Liver (tissue), 8 donors: ENCODE measurements at regions not wholly inside any gene's neighbourhood (a gene's known extent, or its start where the extent isn't known, plus 50 kb on each side); places are given as distances from the start of the nearest gene placed in this dataset.

ENCODE experiments used
- DNase-seq: peaks from one replicate; pipeline ENCODE4 v3.0.0-alpha.2; 2017; ENCODE audit warnings: low spot score
- H3K27ac ChIP-seq, 2 donors: one replicate each; pipeline ENCODE4 v1.7.0; 2013; ENCODE audit warnings: inconsistent platforms in 2 of 2, low read length in 2 of 2, control low read depth in 1 of 2, low read depth in 1 of 2, mild to moderate bottlenecking in 1 of 2
- H3K27me3 ChIP-seq, 4 donors: one replicate each; pipeline versions ENCODE4 v1.6.1 to v1.7.0; 2013; ENCODE audit warnings: low read length in 3 of 4, inconsistent platforms in 1 of 4, mild to moderate bottlenecking in 1 of 4, moderate library complexity in 1 of 4; ENCODE audit not compliant: control insufficient read depth in 4 of 4, insufficient read depth in 4 of 4
- H3K36me3 ChIP-seq, 4 donors: one replicate each; pipeline versions ENCODE4 v1.6.1 to v1.7.0; 2013; ENCODE audit warnings: low read length in 3 of 4, mild to moderate bottlenecking in 3 of 4, low read depth in 1 of 4, moderate library complexity in 1 of 4; ENCODE audit not compliant: control insufficient read depth in 4 of 4, insufficient read depth in 3 of 4
- H3K4me1 ChIP-seq, 4 donors: one replicate each; pipeline versions ENCODE4 v1.6.1 to v1.7.0; 2013; ENCODE audit warnings: low read length in 3 of 4, mild to moderate bottlenecking in 3 of 4, moderate library complexity in 1 of 4; ENCODE audit not compliant: control insufficient read depth in 4 of 4, insufficient read depth in 4 of 4
- H3K4me3 ChIP-seq, 3 donors: one replicate each; pipeline versions ENCODE4 v1.6.1 to v1.7.0; 2013; ENCODE audit warnings: low read length in 3 of 3, control low read depth in 1 of 3, low read depth in 1 of 3, mild to moderate bottlenecking in 1 of 3
- H3K9ac ChIP-seq, 2 donors: one replicate each; pipeline ENCODE4 v1.7.0; 2013; ENCODE audit warnings: low read length in 2 of 2, mild to moderate bottlenecking in 2 of 2, moderate library complexity in 2 of 2, control low read depth in 1 of 2, low read depth in 1 of 2
- H3K9me3 ChIP-seq, 4 donors: one replicate each; pipeline versions ENCODE4 v1.6.1 to v1.7.0; 2013; ENCODE audit warnings: low read length in 3 of 4; ENCODE audit not compliant: control insufficient read depth in 4 of 4
- ATF3 ChIP-seq: IDR thresholded peaks from 2 replicates; pipeline ENCODE4 v1.6.1; 2016; ENCODE audit warnings: antibody characterized with exemption
- CTCF ChIP-seq: fragments of 150-350 bp; IDR thresholded peaks from 2 replicates; pipeline ENCODE4 v1.5.1; 2017; ENCODE audit warnings: improper control_type of control experiment, low read depth, low read length; ENCODE audit not compliant: missing input control
- EGR1 ChIP-seq, 2 donors: IDR thresholded peaks; 2 replicates each; pipeline ENCODE4 v1.6.1; 2016 to 2018; ENCODE audit warnings: antibody characterized with exemption in 2 of 2, low read depth in 2 of 2
- FOXA1 ChIP-seq: IDR thresholded peaks from 2 replicates; pipeline ENCODE4 v1.6.1; 2016; ENCODE audit warnings: antibody characterized with exemption
- FOXA2 ChIP-seq: IDR thresholded peaks from 2 replicates; pipeline ENCODE4 v1.6.1; 2016; ENCODE audit warnings: antibody characterized with exemption
- GABPA ChIP-seq, 2 donors: IDR thresholded peaks in 1 of 2; conservative IDR thresholded peaks in 1 of 2; 2 replicates each; pipeline ENCODE4 v1.6.1; 2016; ENCODE audit warnings: antibody characterized with exemption in 2 of 2, mild to moderate bottlenecking in 1 of 2, moderate library complexity in 1 of 2
- HNF4A ChIP-seq, 2 donors: conservative IDR thresholded peaks; 2 replicates each; pipeline ENCODE4 v1.6.1; 2016; ENCODE audit warnings: antibody characterized with exemption in 2 of 2, mild to moderate bottlenecking in 2 of 2
- HNF4G ChIP-seq: IDR thresholded peaks from 2 replicates; pipeline ENCODE4 v1.6.1; 2016; ENCODE audit warnings: antibody characterized with exemption
- JUND ChIP-seq, 2 donors: IDR thresholded peaks; 2 replicates each; pipeline ENCODE4 v1.6.1; 2016; ENCODE audit warnings: antibody characterized with exemption in 2 of 2
- MAX ChIP-seq: IDR thresholded peaks from 2 replicates; pipeline ENCODE4 v1.6.1; 2016; ENCODE audit warnings: antibody characterized with exemption
- NR2F2 ChIP-seq: IDR thresholded peaks from 2 replicates; pipeline ENCODE4 v1.6.1; 2016; ENCODE audit warnings: antibody characterized with exemption
- RAD21 ChIP-seq, 2 donors: IDR thresholded peaks; 2 replicates each; pipeline ENCODE4 v1.6.1; 2016; ENCODE audit warnings: antibody characterized with exemption in 2 of 2, mild to moderate bottlenecking in 2 of 2
- REST ChIP-seq: IDR thresholded peaks from 2 replicates; pipeline ENCODE4 v1.6.1; 2016; ENCODE audit warnings: antibody characterized with exemption, mild to moderate bottlenecking
- RXRA ChIP-seq, 2 donors: IDR thresholded peaks; 2 replicates each; pipeline ENCODE4 v1.6.1; 2017 to 2018; ENCODE audit warnings: antibody characterized with exemption in 2 of 2, mild to moderate bottlenecking in 1 of 2
- SP1 ChIP-seq: IDR thresholded peaks from 2 replicates; pipeline ENCODE4 v1.6.1; 2018; ENCODE audit warnings: antibody characterized with exemption, mild to moderate bottlenecking
- TAF1 ChIP-seq: conservative IDR thresholded peaks from 2 replicates; pipeline ENCODE4 v1.6.1; 2016; ENCODE audit warnings: antibody characterized with exemption, mild to moderate bottlenecking
- YY1 ChIP-seq: IDR thresholded peaks from 2 replicates; pipeline ENCODE4 v1.6.1; 2016; ENCODE audit warnings: antibody characterized with exemption, mild to moderate bottlenecking
- ZBTB33 ChIP-seq: IDR thresholded peaks from 2 replicates; pipeline ENCODE4 v1.6.1; 2016; ENCODE audit warnings: antibody characterized with exemption
- WGBS: extraction: QIAGEN DNeasy Blood & Tissue Kit; methylation state at CpG from one replicate; pipeline ENCODE4 v1.1.7; 2013; 5-methylcytosine and 5-hydroxymethylcytosine counted together
- donor health status: healthy.
- donor health status: healthy.
- donor health status: healthy.
- donor health status: healthy.
- donor health status: healthy.

GRCh38 chr20:39855056-39855455 is 834.0 kb downstream of the MAFB start:
- 85% methylated on average over 1 of the region's 1 CpG for WGBS
- no peak overlapping the region for H3K9ac ChIP-seq

More at GRCh38 chr20:39855056-39855455, 834.0 kb downstream of the MAFB start:
- H3K27me3 ChIP-seq = no peaks in the 10 kb centered on the region
- H3K36me3 ChIP-seq = no peaks in the 10 kb centered on the region
- DNase-seq = no peak
- no peaks in the 10 kb centered on the region for H3K9me3 ChIP-seq
- peaks cover 0 to under 1% (median 0%) of the 10 kb centered on the region in 4 donors for H3K4me1 ChIP-seq
- TF ChIP-seq FOXA1 (no peak), GABPA (IDR thresholded peaks at IDR 0.05 in 1 of 2, conservative IDR thresholded peaks at IDR 0.05 in 1 of 2) (no peak), JUND (IDR thresholded peaks at IDR 0.05) (no peak), SP1 (no peak), HNF4A (conservative IDR thresholded peaks at IDR 0.05) (no peak), RAD21 (IDR thresholded peaks at IDR 0.05) (no peak), HNF4G (no peak), TAF1 (no peak), RXRA (IDR thresholded peaks at IDR 0.05) (no peak), REST (no peak), FOXA2 (no peak), NR2F2 (no peak), ATF3 (no peak), CTCF (no peak), ZBTB33 (no peak), EGR1 (IDR thresholded peaks at IDR 0.05; ENCODE audit: low read depth in 2 of 2) (no peak), YY1 (no peak), MAX (no peak)
- H3K27ac ChIP-seq = no peak overlapping the region
- H3K4me3 ChIP-seq = no peak overlapping the region
